H1 (cell line): ENCODE measurements at regions not wholly inside any gene's neighbourhood (a gene's known extent, or its start where the extent isn't known, plus 50 kb on each side); places are given as distances from the start of the nearest gene placed in this dataset.

ENCODE experiments used
- SIN3A ChIP-seq, 2 experiments: IDR thresholded peaks in 1 of 2; conservative IDR thresholded peaks in 1 of 2; 2 replicates each; pipeline ENCODE4 v1.6.1; 2011 to 2012; ENCODE audit warnings: low read length in 2 of 2, improper control_type of control experiment in 1 of 2, low read depth in 1 of 2, mild to moderate bottlenecking in 1 of 2

DNA sequence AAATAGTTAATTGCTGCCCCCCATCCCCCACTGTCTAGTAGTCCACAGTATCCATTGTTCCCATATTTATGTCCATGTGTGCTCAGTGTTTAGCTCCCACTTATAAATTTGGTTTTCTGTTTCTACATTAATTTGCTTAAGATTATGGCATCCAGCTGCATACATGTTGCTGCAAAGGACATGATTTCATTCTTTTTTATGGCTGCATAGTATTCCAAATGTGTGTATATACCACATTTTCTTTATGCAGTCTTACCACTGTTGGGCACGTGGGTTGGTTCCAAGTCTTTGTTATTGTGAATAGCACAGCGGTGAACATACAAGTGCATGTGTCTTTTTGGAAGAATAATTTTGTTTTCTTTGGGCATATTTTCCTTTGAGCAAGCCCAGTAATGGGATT is 113.0 kb upstream of the LNX1 start (continued):
- TF ChIP-seq SIN3A (conservative IDR thresholded peaks at IDR 0.05 in 1 of 2, IDR thresholded peaks at IDR 0.05 in 1 of 2; ENCODE audit: low read depth in 1 of 2, low read length in 2 of 2), result no peak
